H1 (cell line): ENCODE measurements at regions not wholly inside any gene's neighbourhood (a gene's known extent, or its start where the extent isn't known, plus 50 kb on each side); places are given as distances from the start of the nearest gene placed in this dataset.

Experiments used
- BACH1 ChIP-seq: IDR thresholded peaks from 2 replicates; pipeline ENCODE4 v1.6.1; 2012; ENCODE audit warnings: low read length, improper control_type of control experiment
- CHD1 ChIP-seq: IDR thresholded peaks from 2 replicates; pipeline ENCODE4 v1.6.1; 2012; ENCODE audit warnings: low read depth, low read length, improper control_type of control experiment
- CREB1 ChIP-seq: IDR thresholded peaks from 2 replicates; pipeline ENCODE4 v1.6.1; 2012; ENCODE audit warnings: inconsistent platforms
- FOSL1 ChIP-seq: IDR thresholded peaks from 2 replicates; pipeline ENCODE4 v1.6.1; 2011; ENCODE audit warnings: mild to moderate bottlenecking, low read depth, low read length, moderate library complexity; ENCODE audit not compliant: insufficient read depth
- GABPA ChIP-seq: IDR thresholded peaks from 2 replicates; pipeline ENCODE4 v1.6.1; 2011; ENCODE audit warnings: mild to moderate bottlenecking, low read length, moderate library complexity, borderline replicate concordance; ENCODE audit not compliant: insufficient read depth
- NANOG ChIP-seq: IDR thresholded peaks from 2 replicates; pipeline ENCODE4 v1.6.1; 2011; ENCODE audit warnings: low read length, low read depth, mild to moderate bottlenecking, inconsistent platforms; ENCODE audit not compliant: insufficient read depth, poor library complexity, severe bottlenecking
- SIN3A ChIP-seq, 2 experiments: IDR thresholded peaks in 1 of 2; conservative IDR thresholded peaks in 1 of 2; 2 replicates each; pipeline ENCODE4 v1.6.1; 2011 to 2012; ENCODE audit warnings: low read length in 2 of 2, improper control_type of control experiment in 1 of 2, low read depth in 1 of 2, mild to moderate bottlenecking in 1 of 2
- SRF ChIP-seq: IDR thresholded peaks from 2 replicates; pipeline ENCODE4 v1.6.1; 2011; ENCODE audit warnings: mild to moderate bottlenecking, low read depth, low read length, moderate library complexity
- TF ChIP-seq, protein P1 (sequence below), 3 experiments: IDR thresholded peaks; 1 replicate in 2 of 3; 2 replicates in 1 of 3; pipeline versions ENCODE4 v1.5.1 to v1.6.1; 2011; ENCODE audit warnings: low read length in 3 of 3, mild to moderate bottlenecking in 3 of 3, inconsistent platforms in 2 of 3, low read depth in 1 of 3, moderate library complexity in 1 of 3; ENCODE audit not compliant: insufficient read depth in 1 of 3; ENCODE audit errors: control extremely low read depth in 1 of 3
- TF ChIP-seq, protein P2 (sequence below): IDR thresholded peaks from 2 replicates; pipeline ENCODE4 v1.6.1; 2011; ENCODE audit warnings: low read depth, mild to moderate bottlenecking, low read length; ENCODE audit not compliant: insufficient read depth

DNA sequence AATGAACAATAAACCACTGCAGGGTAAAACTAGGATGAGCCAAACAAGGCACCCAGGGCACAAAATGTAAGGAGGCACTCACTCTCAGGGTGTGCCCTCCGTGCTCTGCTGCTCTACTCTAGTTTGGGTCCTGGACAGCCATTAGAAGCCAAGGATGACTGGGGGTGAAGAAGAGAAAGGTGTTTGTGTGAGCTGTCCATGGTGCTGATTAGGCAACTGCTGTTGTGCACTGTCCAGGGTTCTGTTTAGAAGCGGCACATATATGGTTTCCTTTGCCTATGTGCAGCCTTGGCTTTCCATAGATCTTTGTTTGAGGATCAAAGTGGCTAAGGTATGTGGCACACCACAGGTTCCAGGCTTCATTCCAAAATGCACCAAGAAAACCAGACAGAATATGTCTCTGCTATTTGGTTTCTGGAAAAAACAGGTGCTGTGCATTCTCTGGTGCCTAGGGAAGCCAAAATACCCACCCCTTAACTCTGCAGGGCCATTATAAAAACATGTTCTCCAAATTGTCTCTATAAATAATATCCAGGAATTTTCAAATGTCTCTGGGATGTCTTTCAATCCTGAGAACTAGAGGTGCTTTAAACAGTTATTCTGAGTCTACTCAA lies 123.5 kb downstream of the CBLN1 start (continued):
- TF ChIP-seq SIN3A (conservative IDR thresholded peaks at IDR 0.05 in 1 of 2, IDR thresholded peaks at IDR 0.05 in 1 of 2; ENCODE audit: low read depth in 1 of 2, low read length in 2 of 2): peak; percentile 98 to 99
- TF ChIP-seq NANOG: no peak
- TF ChIP-seq CREB1: 0 out of 2 replicates have a peak, but pooled peaks have one; percentile 11
- TF ChIP-seq, protein P1, sequence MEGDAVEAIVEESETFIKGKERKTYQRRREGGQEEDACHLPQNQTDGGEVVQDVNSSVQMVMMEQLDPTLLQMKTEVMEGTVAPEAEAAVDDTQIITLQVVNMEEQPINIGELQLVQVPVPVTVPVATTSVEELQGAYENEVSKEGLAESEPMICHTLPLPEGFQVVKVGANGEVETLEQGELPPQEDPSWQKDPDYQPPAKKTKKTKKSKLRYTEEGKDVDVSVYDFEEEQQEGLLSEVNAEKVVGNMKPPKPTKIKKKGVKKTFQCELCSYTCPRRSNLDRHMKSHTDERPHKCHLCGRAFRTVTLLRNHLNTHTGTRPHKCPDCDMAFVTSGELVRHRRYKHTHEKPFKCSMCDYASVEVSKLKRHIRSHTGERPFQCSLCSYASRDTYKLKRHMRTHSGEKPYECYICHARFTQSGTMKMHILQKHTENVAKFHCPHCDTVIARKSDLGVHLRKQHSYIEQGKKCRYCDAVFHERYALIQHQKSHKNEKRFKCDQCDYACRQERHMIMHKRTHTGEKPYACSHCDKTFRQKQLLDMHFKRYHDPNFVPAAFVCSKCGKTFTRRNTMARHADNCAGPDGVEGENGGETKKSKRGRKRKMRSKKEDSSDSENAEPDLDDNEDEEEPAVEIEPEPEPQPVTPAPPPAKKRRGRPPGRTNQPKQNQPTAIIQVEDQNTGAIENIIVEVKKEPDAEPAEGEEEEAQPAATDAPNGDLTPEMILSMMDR (IDR thresholded peaks at IDR 0.05; ENCODE audit: control extremely low read depth in 1 of 3, insufficient read depth in 1 of 3, low read depth in 1 of 3, low read length in 3 of 3): no peak
- TF ChIP-seq CHD1: no peak
- no peak for TF ChIP-seq BACH1
- no peak for TF ChIP-seq GABPA
- TF ChIP-seq, protein P2, sequence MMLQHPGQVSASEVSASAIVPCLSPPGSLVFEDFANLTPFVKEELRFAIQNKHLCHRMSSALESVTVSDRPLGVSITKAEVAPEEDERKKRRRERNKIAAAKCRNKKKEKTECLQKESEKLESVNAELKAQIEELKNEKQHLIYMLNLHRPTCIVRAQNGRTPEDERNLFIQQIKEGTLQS: no peak
- TF ChIP-seq FOSL1: no peak
- no peak for TF ChIP-seq SRF
